ENCODE measurements at regions not wholly inside any gene's neighbourhood (a gene's known extent, or its start where the extent isn't known, plus 50 kb on each side); places are given as distances from the start of the nearest gene placed in this dataset.
"Not testable (repeated sequence)": the region's sequence is repeated elsewhere in the genome, so short reads cannot be mapped to it uniquely, and the experiment has no call there.

DNA sequence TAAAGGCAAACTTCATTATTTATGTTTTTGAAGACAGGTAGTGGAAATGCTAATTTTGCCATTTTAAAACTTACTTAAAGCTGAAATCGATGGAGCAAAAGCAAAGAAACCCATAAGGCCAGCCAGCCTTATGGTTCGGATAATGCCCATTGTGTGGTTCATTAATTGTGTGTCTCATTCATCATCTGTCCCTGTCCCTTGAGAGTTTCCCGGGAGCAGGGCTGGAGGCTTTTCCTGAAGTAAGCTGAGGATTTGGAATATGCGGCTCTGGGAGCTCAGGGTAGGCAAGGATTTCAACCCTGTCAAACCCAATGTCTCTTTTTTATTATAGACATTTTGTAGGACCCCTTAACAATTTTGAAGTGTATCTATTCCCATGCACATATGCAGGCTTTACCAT is 790.0 kb upstream of the KIRREL3 start:
- no TSS peak for BruUV-seq (replicated peaks)
- no peak overlapping the region for H3K4me2 ChIP-seq (ENCODE audit: insufficient read depth, low read length)
- no peaks in the 10 kb centered on the region for H4K20me1 ChIP-seq (replicated peaks; ENCODE audit: control insufficient read depth, extremely low read depth, insufficient read depth, low read length)
- DNase-seq (ENCODE audit: low read depth, low spot score) (no peak), FAIRE-seq (no peak)
- no peaks in the 10 kb centered on the region for H3K9me3 ChIP-seq (replicated peaks; ENCODE audit: control insufficient read depth, insufficient read depth, low read length)
- intact Hi-C loops (cut with micrococcal nuclease), result loop anchor here (2.0 kb wide), 1 partner anchor 320 kb away; no protein-coding TSS in a partner anchor
- H3K79me2 ChIP-seq (ENCODE audit: control insufficient read depth, insufficient read depth, low read length), result no peaks in the 10 kb centered on the region
- no peak overlapping the region for H3K27ac ChIP-seq (ENCODE audit: insufficient read depth, low read depth, low read length)
- dilution Hi-C loops (cut with MboI; ENCODE audit: extremely low pct_ligation_motif_present, low sequenced_read_pairs), result no loop called here
- no peaks in the 10 kb centered on the region for H3K9me1 ChIP-seq (replicated peaks; ENCODE audit: control insufficient read depth, extremely low read depth, insufficient read depth, low read length)
- H3K4me3 ChIP-seq (replicated peaks in 1 of 3; ENCODE audit: insufficient read depth in 1 of 3, low read depth in 1 of 3, low read length in 3 of 3), result no peak overlapping the region
- H3K9ac ChIP-seq (replicated peaks; ENCODE audit: extremely low read depth, insufficient read depth, low read length), result no peak overlapping the region
- H3K36me3 ChIP-seq (ENCODE audit: control insufficient read depth in 2 of 2, extremely low read depth in 1 of 2, insufficient read depth in 2 of 2, low read length in 2 of 2), result no peaks in the 10 kb centered on the region
- ChIA-PET CTCF (no interaction called here), POLR2A (no interaction called here)
- TF ChIP-seq POLR2A (IDR thresholded peaks at IDR 0.05; ENCODE audit: low read depth, low read length), result no peak
- TF ChIP-seq, protein P1, sequence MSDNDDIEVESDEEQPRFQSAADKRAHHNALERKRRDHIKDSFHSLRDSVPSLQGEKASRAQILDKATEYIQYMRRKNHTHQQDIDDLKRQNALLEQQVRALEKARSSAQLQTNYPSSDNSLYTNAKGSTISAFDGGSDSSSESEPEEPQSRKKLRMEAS (IDR thresholded peaks at IDR 0.05; ENCODE audit: insufficient read depth, insufficient read length), result no peak
- TF ChIP-seq JUN (IDR thresholded peaks at IDR 0.05; ENCODE audit: borderline replicate concordance, insufficient read depth, insufficient read length, low read depth), result no peak
- no peak for TF ChIP-seq GATA2 (IDR thresholded peaks at IDR 0.05; ENCODE audit: insufficient read depth, insufficient read length, low read depth, low read length)
- TF ChIP-seq POLR2AphosphoS5 (IDR thresholded peaks at IDR 0.05; ENCODE audit: insufficient read depth, low read depth, low read length), result no peak
- no peak overlapping the region for H2AFZ ChIP-seq (ENCODE audit: low read depth, low read length)
- no peaks in the 10 kb centered on the region for H3K27me3 ChIP-seq (ENCODE audit: control insufficient read depth in 2 of 2, insufficient read depth in 2 of 2, low read length in 2 of 2)
- H3K4me1 ChIP-seq (ENCODE audit: control insufficient read depth, extremely low read depth, insufficient read depth, low read length), result no peaks in the 10 kb centered on the region

DNA sequence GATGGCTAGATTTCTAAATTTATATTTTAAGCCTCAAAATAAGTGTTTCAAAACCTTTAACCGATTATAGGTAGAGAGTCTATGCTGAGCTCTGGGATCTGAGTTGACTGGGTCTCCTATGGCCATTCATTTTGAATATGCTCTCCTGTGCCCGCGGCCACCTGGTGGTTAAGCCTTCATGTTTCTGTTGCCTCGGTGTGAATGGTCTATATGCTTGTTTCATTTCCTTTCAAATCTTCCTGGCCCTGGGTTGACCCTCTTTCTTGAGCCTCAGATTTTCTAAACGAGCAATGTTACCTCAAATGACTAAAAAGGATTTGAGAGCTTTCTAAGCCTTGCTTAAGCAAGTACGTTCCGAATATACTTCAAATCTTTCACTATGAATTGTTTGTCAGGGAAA is 789.4 kb upstream of the KIRREL3 start:
- Histone ChIP-seq H3K27me3 (ENCODE audit: control insufficient read depth in 2 of 2, insufficient read depth in 2 of 2, low read length in 2 of 2) (no peaks in the 10 kb centered on the region), H4K20me1 (replicated peaks; ENCODE audit: control insufficient read depth, extremely low read depth, insufficient read depth, low read length) (no peaks in the 10 kb centered on the region), H3K4me3 (replicated peaks in 1 of 3; ENCODE audit: insufficient read depth in 1 of 3, low read depth in 1 of 3, low read length in 3 of 3) (no peak overlapping the region), H3K4me2 (ENCODE audit: insufficient read depth, low read length) (no peak overlapping the region), H3K79me2 (ENCODE audit: control insufficient read depth, insufficient read depth, low read length) (no peaks in the 10 kb centered on the region), H3K27ac (ENCODE audit: insufficient read depth, low read depth, low read length) (no peak overlapping the region), H3K9ac (replicated peaks; ENCODE audit: extremely low read depth, insufficient read depth, low read length) (no peak overlapping the region), H3K9me3 (replicated peaks; ENCODE audit: control insufficient read depth, insufficient read depth, low read length) (no peaks in the 10 kb centered on the region), H3K9me1 (replicated peaks; ENCODE audit: control insufficient read depth, extremely low read depth, insufficient read depth, low read length) (no peaks in the 10 kb centered on the region), H3K36me3 (ENCODE audit: control insufficient read depth in 2 of 2, extremely low read depth in 1 of 2, insufficient read depth in 2 of 2, low read length in 2 of 2) (no peaks in the 10 kb centered on the region), H3K4me1 (ENCODE audit: control insufficient read depth, extremely low read depth, insufficient read depth, low read length) (no peaks in the 10 kb centered on the region), H2AFZ (ENCODE audit: low read depth, low read length) (no peak overlapping the region)
- ChIA-PET CTCF (no interaction called here), POLR2A (no interaction called here)
- DNase-seq (ENCODE audit: low read depth, low spot score) (no peak), FAIRE-seq (no peak)
- intact Hi-C loops (cut with micrococcal nuclease) (loop anchor here (2.0 kb wide), 1 partner anchor 319 kb away; no protein-coding TSS in a partner anchor), dilution Hi-C loops (cut with MboI; ENCODE audit: extremely low pct_ligation_motif_present, low sequenced_read_pairs) (no loop called here)
- TF ChIP-seq POLR2A (IDR thresholded peaks at IDR 0.05; ENCODE audit: low read depth, low read length), result no peak
- TF ChIP-seq FOS (IDR thresholded peaks at IDR 0.05; ENCODE audit: borderline replicate concordance, insufficient read depth, low read length), result no peak
- TF ChIP-seq, protein P2, sequence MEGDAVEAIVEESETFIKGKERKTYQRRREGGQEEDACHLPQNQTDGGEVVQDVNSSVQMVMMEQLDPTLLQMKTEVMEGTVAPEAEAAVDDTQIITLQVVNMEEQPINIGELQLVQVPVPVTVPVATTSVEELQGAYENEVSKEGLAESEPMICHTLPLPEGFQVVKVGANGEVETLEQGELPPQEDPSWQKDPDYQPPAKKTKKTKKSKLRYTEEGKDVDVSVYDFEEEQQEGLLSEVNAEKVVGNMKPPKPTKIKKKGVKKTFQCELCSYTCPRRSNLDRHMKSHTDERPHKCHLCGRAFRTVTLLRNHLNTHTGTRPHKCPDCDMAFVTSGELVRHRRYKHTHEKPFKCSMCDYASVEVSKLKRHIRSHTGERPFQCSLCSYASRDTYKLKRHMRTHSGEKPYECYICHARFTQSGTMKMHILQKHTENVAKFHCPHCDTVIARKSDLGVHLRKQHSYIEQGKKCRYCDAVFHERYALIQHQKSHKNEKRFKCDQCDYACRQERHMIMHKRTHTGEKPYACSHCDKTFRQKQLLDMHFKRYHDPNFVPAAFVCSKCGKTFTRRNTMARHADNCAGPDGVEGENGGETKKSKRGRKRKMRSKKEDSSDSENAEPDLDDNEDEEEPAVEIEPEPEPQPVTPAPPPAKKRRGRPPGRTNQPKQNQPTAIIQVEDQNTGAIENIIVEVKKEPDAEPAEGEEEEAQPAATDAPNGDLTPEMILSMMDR (IDR thresholded peaks at IDR 0.05; ENCODE audit: extremely low read depth in 1 of 2, insufficient read depth in 1 of 2, low read depth in 1 of 2, low read length in 2 of 2), result peak; percentile 7 to 20
- TF ChIP-seq JUN (IDR thresholded peaks at IDR 0.05; ENCODE audit: borderline replicate concordance, insufficient read depth, insufficient read length, low read depth), result no peak
- TF ChIP-seq POLR2AphosphoS5 (IDR thresholded peaks at IDR 0.05; ENCODE audit: insufficient read depth, low read depth, low read length), result no peak
- TF ChIP-seq, protein P1 (IDR thresholded peaks at IDR 0.05; ENCODE audit: insufficient read depth, insufficient read length), result no peak
- no TSS peak for BruUV-seq (replicated peaks)

DNA sequence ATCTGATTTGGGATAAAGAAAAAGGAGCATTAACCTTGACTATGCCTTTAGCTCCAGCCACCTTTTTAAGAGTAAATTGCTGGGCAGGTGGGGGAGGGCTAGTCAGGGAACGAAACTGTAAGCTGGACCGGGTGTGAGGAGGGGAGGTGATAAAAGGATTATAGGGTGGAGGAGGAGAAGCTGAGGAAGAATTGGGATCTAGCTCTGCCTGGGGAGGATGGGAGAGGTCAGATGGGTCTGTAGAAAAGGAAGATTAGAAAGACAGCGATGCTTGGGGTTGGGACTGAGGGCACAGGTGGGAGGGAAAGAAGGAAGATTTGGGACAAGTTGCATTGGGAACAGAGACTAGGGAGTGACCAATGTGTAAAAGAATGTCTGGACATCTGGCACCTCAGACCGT is 772.4 kb upstream of the KIRREL3 start:
- H3K9ac ChIP-seq (replicated peaks; ENCODE audit: extremely low read depth, insufficient read depth, low read length); intact Hi-C loops (cut with micrococcal nuclease); BruUV-seq (replicated peaks); FAIRE-seq; H3K36me3 ChIP-seq (ENCODE audit: control insufficient read depth in 2 of 2, extremely low read depth in 1 of 2, insufficient read depth in 2 of 2, low read length in 2 of 2); H3K27me3 ChIP-seq (ENCODE audit: control insufficient read depth in 2 of 2, insufficient read depth in 2 of 2, low read length in 2 of 2); H2AFZ ChIP-seq (ENCODE audit: low read depth, low read length); H3K79me2 ChIP-seq (ENCODE audit: control insufficient read depth, insufficient read depth, low read length); POLR2A ChIA-PET; H4K20me1 ChIP-seq (replicated peaks; ENCODE audit: control insufficient read depth, extremely low read depth, insufficient read depth, low read length); H3K4me2 ChIP-seq (ENCODE audit: insufficient read depth, low read length); H3K4me1 ChIP-seq (ENCODE audit: control insufficient read depth, extremely low read depth, insufficient read depth, low read length); H3K4me3 ChIP-seq (replicated peaks in 1 of 3; ENCODE audit: insufficient read depth in 1 of 3, low read depth in 1 of 3, low read length in 3 of 3); H3K27ac ChIP-seq (ENCODE audit: insufficient read depth, low read depth, low read length); CTCF ChIA-PET; H3K9me3 ChIP-seq (replicated peaks; ENCODE audit: control insufficient read depth, insufficient read depth, low read length); dilution Hi-C loops (cut with MboI; ENCODE audit: extremely low pct_ligation_motif_present, low sequenced_read_pairs); H3K9me1 ChIP-seq (replicated peaks; ENCODE audit: control insufficient read depth, extremely low read depth, insufficient read depth, low read length); DNase-seq (ENCODE audit: low read depth, low spot score): not testable (repeated sequence)

Data from endothelial cell of umbilical vein (primary cell).